ENCODE measurements at regions not wholly inside any gene's neighbourhood (a gene's known extent, or its start where the extent isn't known, plus 50 kb on each side); places are given as distances from the start of the nearest gene placed in this dataset.

GRCh38 chr10:28054228-28054860, 55.5 kb upstream of the ODAD2 start:
- DNase-seq: no peak

- DNase-seq: no peak
Observed at GRCh38 chr10:28049286-28049685, 50.4 kb upstream of the ODAD2 start.

Data from activated CD4-positive, alpha-beta T cell treated with anti-CD3 and anti-CD28 coated beads, Interleukin-2, Interleukin-6, amounts not matched to agents 100 ng/mL and 50 ng/mL, durations not matched to agents 16 hours and 8 hours (primary cell).